ENCODE measurements at regions not wholly inside any gene's neighbourhood (a gene's known extent, or its start where the extent isn't known, plus 50 kb on each side); places are given as distances from the start of the nearest gene placed in this dataset.

- TF ChIP-seq CTCF (IDR thresholded peaks at IDR 0.05; ENCODE audit: insufficient read depth, low read length) (no peak), REST (IDR thresholded peaks at IDR 0.05; ENCODE audit: insufficient replicate concordance, low read depth) (no peak), POLR2AphosphoS5 (IDR thresholded peaks at IDR 0.05; ENCODE audit: low read depth) (no peak)
These were observed 136.7 kb downstream of the AACS start for GRCh38 chr12:125201940-125202339.

Data from HL-60 (cell line).